Kidney epithelial cell (primary cell): ENCODE measurements at regions not wholly inside any gene's neighbourhood (a gene's known extent, or its start where the extent isn't known, plus 50 kb on each side); places are given as distances from the start of the nearest gene placed in this dataset.

Experiments
- DNase-seq: peaks from one replicate; pipeline ENCODE4 v3.0.0-alpha.2; 2010; ENCODE audit warnings: low read depth
- H3K27me3 ChIP-seq: 2 replicates; pipeline ENCODE4 v1.6.0; 2011; ENCODE audit warnings: low read length; ENCODE audit not compliant: control insufficient read depth, insufficient read depth
- H3K36me3 ChIP-seq: 2 replicates; pipeline ENCODE4 v1.5.1; 2011; ENCODE audit warnings: low read length; ENCODE audit not compliant: control insufficient read depth, insufficient read depth
- H3K4me3 ChIP-seq: 2 replicates; pipeline ENCODE4 v1.5.1; 2011; ENCODE audit warnings: low read depth, mild to moderate bottlenecking, control low read depth, low read length
- TF ChIP-seq, protein P1 (sequence below): IDR thresholded peaks from 2 replicates; pipeline ENCODE4 v1.5.1; 2011; ENCODE audit warnings: mild to moderate bottlenecking, moderate library complexity, low read length, control low read depth, inconsistent platforms; ENCODE audit not compliant: insufficient read depth, poor library complexity, severe bottlenecking

DNA sequence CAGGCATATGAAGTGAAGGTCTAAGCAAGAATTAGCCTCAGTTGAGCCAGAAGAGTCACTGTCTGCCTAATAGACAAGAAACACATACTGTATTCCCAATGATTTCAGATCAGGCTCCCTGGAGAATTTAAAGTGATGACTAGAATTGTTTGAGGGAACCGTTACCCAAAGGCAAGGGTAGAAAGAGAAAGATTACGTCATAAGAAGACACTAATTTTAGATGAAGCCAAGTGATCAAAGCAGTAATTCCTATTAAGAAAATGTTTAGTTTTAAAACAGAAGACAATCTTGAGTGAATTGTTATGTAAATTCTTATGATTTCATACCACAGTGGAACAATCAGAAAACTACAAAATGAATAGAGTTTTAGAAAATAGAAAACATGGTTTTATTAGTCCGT is 194.5 kb upstream of the ARSJ start:
- Histone ChIP-seq H3K36me3 (no peaks in the 10 kb centered on the region), H3K4me3 (no peak overlapping the region), H3K27me3 (no peaks in the 10 kb centered on the region)
- TF ChIP-seq, protein P1, sequence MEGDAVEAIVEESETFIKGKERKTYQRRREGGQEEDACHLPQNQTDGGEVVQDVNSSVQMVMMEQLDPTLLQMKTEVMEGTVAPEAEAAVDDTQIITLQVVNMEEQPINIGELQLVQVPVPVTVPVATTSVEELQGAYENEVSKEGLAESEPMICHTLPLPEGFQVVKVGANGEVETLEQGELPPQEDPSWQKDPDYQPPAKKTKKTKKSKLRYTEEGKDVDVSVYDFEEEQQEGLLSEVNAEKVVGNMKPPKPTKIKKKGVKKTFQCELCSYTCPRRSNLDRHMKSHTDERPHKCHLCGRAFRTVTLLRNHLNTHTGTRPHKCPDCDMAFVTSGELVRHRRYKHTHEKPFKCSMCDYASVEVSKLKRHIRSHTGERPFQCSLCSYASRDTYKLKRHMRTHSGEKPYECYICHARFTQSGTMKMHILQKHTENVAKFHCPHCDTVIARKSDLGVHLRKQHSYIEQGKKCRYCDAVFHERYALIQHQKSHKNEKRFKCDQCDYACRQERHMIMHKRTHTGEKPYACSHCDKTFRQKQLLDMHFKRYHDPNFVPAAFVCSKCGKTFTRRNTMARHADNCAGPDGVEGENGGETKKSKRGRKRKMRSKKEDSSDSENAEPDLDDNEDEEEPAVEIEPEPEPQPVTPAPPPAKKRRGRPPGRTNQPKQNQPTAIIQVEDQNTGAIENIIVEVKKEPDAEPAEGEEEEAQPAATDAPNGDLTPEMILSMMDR, result no peak
- no peak for DNase-seq

DNA sequence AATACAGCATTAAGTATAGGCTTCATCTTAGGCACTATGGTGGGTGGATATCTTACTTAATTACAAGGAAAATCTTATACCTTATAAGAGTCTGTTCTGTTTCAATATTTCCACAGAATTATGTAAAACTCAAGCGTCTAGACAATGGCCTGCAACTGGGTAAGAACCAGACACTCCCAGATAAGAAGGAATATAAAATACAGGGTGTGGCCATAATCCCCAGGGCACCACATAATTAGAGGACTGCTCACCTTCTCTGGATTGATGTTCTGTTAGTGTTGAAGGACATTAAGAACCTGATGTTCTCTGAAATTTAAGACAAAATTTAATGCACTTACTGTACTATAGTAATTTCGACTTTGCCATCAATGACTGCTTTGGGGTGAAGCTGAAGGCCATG is 198.2 kb upstream of the ARSJ start:
- H3K27me3 ChIP-seq, result no peaks in the 10 kb centered on the region
- DNase-seq, result no peak
- TF ChIP-seq, protein P1, result no peak
- no peak overlapping the region for H3K4me3 ChIP-seq
- H3K36me3 ChIP-seq, result no peaks in the 10 kb centered on the region

DNA sequence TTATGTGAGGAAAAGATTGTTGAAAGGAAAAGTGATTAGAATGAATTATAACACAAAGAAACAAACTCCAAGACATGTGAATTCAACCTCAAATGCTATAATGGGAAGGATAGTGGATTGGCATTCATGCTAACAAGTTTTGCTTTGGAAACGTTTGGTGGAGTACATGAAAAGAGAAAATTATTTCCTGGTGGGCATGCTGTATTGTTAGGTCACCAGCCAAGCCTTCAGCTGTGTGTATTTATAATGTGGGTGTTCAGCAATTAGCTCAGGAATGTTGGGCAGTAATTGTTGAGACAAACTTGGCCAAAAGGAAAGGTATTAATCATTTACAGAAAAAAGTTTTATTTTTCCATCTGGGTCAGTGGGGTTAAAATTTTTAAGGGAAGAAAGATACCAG is 198.9 kb upstream of the ARSJ start:
- no peak overlapping the region for H3K4me3 ChIP-seq
- no peak for DNase-seq
- no peaks in the 10 kb centered on the region for H3K27me3 ChIP-seq
- no peaks in the 10 kb centered on the region for H3K36me3 ChIP-seq
- TF ChIP-seq, protein P1, result no peak

DNA sequence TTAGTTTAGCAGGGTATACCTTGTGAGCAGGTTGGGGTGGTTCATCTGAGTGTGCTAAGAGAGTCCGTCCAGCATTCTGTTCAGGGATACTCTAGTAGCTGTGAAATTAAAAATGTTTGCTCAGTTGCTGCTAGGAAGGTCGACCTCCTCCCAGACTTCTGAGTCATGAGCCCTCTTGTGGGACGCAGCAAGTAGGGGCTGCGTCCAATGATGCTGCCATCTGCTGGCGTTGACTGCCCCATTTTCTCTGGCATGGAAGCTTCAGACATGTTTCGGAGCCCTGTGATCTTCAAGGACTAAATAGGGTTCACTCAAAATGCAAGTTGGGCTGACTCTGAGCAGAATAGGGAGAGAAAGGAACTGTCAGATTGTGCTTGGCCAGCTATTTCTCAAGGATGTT is 201.0 kb upstream of the ARSJ start:
- peak; percentile 48 for DNase-seq
- H3K36me3 ChIP-seq, result no peaks in the 10 kb centered on the region
- H3K27me3 ChIP-seq, result no peaks in the 10 kb centered on the region
- no peak overlapping the region for H3K4me3 ChIP-seq
- TF ChIP-seq, protein P1, result peak; percentile 78

DNA sequence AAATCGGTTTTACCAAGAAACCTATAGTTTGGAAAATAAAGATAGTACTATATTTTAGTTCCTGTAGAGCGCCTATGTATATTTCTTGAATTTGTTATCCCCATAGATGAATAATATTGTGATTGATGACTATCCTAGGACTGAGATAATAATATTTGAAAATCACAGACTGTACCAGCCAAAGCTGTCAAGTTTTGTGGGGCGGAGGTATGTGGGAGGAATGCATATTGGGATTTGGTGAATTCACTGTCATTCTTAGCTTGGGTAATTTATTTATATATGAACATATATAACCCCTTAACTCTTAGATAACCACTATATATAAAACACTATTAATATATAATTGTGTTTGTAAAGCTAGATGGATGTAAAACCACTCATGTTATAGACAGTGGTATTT is 205.5 kb upstream of the ARSJ start:
- Histone ChIP-seq H3K27me3 (no peaks in the 10 kb centered on the region), H3K4me3 (no peak overlapping the region), H3K36me3 (no peaks in the 10 kb centered on the region)
- DNase-seq, result no peak
- TF ChIP-seq, protein P1, result no peak

DNA sequence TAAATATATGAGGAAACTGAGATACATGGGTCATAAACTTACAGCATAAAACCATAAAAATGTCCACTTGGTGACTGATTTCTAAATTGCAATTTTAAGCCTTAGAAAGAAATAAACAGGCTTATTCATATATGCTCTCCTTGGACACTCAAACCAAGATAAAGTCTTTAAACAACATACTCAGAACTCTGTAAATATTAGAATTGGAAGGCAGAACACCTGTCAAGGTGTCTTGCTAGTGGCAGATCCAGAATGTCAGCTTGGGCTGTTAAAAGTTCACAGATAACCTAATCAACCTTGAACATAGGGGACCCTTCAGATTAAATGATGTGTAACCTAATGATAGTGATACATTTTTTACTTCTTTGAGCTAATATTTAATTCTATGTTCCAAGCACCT is 208.1 kb upstream of the ARSJ start:
- no peak overlapping the region for H3K4me3 ChIP-seq
- no peaks in the 10 kb centered on the region for H3K36me3 ChIP-seq
- H3K27me3 ChIP-seq, result no peaks in the 10 kb centered on the region
- DNase-seq, result no peak
- TF ChIP-seq, protein P1, result no peak
